ENCODE measurements at regions not wholly inside any gene's neighbourhood (a gene's known extent, or its start where the extent isn't known, plus 50 kb on each side); places are given as distances from the start of the nearest gene placed in this dataset.

DNA sequence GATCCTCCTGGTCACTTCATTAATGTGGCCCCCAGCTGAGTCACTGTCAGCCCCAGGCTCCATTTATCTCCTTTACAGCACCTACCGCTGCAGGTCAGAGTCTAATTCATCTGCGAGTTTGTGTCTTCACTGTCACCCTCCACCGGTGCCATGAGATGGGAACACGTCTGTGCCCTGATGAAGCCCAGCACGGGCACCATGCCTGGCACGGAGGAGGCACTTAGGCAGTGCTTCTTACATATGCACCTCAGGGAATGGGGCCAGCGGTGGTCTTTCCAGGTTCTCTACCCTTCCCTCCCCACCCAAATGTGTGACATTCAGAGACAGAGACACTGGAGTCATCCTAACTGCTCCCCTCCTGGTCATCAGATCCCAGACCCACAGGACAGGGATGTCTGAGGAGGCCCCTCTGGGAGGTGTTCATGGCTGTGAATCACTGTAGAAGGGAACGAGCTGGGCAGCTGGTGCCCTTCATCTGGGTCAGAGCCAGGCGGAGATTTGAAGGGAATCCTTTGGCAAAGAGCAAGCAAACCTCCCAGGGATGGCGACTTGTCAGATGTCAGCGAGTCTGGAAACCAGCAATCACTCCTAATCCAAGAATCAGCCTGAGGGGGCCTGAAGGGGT lies 364.6 kb downstream of the PREX1 start:
- TF ChIP-seq, protein P1, sequence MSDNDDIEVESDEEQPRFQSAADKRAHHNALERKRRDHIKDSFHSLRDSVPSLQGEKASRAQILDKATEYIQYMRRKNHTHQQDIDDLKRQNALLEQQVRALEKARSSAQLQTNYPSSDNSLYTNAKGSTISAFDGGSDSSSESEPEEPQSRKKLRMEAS (IDR thresholded peaks at IDR 0.05; ENCODE audit: low read depth, low read length) = no peak
- TF ChIP-seq POLR2A (IDR thresholded peaks at IDR 0.05; ENCODE audit: extremely low read depth, insufficient read length) (no peak), MYC (IDR thresholded peaks at IDR 0.05; ENCODE audit: low read depth, low read length) (no peak)
- TF ChIP-seq, protein P2, sequence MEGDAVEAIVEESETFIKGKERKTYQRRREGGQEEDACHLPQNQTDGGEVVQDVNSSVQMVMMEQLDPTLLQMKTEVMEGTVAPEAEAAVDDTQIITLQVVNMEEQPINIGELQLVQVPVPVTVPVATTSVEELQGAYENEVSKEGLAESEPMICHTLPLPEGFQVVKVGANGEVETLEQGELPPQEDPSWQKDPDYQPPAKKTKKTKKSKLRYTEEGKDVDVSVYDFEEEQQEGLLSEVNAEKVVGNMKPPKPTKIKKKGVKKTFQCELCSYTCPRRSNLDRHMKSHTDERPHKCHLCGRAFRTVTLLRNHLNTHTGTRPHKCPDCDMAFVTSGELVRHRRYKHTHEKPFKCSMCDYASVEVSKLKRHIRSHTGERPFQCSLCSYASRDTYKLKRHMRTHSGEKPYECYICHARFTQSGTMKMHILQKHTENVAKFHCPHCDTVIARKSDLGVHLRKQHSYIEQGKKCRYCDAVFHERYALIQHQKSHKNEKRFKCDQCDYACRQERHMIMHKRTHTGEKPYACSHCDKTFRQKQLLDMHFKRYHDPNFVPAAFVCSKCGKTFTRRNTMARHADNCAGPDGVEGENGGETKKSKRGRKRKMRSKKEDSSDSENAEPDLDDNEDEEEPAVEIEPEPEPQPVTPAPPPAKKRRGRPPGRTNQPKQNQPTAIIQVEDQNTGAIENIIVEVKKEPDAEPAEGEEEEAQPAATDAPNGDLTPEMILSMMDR (IDR thresholded peaks at IDR 0.05; ENCODE audit: low read depth, low read length) = no peak
- H3K4me3 ChIP-seq (ENCODE audit: low read depth, low read length) = no peak overlapping the region
- DNase-seq (ENCODE audit: low read depth) = no peak

DNA sequence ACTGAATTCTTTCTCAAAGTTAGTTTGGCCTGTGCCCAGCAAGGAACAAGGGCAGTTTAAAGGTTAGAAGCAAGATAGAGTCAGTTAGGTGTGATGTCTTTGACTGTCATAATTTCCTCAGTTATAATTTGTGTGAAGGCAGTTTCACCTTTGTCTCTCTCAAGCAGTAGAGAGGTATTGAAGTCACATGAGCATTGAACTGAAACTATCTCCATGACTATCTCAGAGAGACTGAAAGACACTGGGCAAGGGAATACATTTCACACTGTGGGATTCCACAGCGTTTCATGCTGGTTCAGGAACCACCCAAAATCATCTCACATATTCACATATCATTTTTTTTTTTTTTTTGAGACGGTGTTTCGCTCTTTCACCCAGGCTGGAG lies 366.1 kb downstream of the PREX1 start:
- TF ChIP-seq POLR2A (IDR thresholded peaks at IDR 0.05; ENCODE audit: extremely low read depth, insufficient read length) (no peak), MYC (IDR thresholded peaks at IDR 0.05; ENCODE audit: low read depth, low read length) (no peak)
- TF ChIP-seq, protein P1 (IDR thresholded peaks at IDR 0.05; ENCODE audit: low read depth, low read length) = no peak
- TF ChIP-seq, protein P2 (IDR thresholded peaks at IDR 0.05; ENCODE audit: low read depth, low read length) = no peak
- no peak for DNase-seq (ENCODE audit: low read depth)

DNA sequence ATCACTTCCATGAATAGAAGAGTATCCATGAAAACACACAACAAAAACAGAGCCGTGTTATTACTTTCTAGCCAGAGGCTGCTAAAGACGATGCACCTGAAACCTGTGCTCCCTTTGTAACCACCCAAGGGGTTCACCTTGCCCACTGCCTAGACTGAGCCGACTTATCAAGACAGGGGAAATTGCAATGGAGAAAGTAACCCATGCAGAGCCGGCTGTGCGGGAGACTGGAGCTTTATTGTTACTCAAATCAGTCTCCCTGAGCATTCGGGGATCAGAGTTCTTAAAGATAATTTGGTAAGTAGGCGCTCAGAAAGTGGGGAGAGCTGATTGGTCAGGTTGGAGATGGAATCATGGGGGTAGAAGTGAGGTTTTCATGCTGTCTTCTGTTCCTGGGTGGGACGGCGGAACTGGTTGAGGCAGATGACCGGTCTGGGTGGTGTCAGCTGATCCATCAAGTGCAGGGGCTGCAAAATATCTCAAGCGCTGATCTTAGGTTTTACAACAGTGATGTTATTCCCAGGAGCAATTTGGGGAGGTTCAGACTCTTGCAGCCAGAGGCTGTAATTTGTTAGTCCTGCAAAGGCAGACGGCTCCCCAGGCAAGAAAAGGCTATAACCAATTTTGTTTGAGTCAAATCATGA lies 366.6 kb downstream of the PREX1 start:
- TF ChIP-seq, protein P1 (IDR thresholded peaks at IDR 0.05; ENCODE audit: low read depth, low read length) = no peak
- TF ChIP-seq POLR2A (IDR thresholded peaks at IDR 0.05; ENCODE audit: extremely low read depth, insufficient read length) (no peak), MYC (IDR thresholded peaks at IDR 0.05; ENCODE audit: low read depth, low read length) (no peak)
- TF ChIP-seq, protein P2 (IDR thresholded peaks at IDR 0.05; ENCODE audit: low read depth, low read length) = no peak
- no peak for DNase-seq (ENCODE audit: low read depth)
- no peak overlapping the region for H3K4me3 ChIP-seq (ENCODE audit: low read depth, low read length)

More for the DNA sequence above, 366.1 kb downstream of the PREX1 start:
- no peak overlapping the region for H3K4me3 ChIP-seq (ENCODE audit: low read depth, low read length)

DNA sequence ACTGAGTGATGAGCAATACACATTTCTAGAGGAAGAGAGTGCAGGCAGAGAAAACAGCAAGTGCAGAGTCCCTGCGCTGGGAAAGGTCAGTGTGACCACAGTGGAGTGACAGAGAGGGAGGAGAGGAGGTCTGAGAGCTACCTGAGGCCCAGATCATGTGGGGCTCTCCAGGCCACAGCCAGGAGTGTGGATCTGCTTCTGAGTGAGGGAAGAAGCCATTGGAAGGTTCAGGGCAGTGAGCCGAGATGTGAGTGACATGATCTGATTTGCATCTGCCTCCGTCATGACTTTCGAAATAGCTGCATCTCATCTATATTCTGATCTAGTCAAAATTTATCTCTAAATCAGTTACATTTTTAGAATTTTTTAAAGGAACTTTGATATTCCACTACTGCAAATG lies 367.1 kb downstream of the PREX1 start:
- TF ChIP-seq, protein P2 (IDR thresholded peaks at IDR 0.05; ENCODE audit: low read depth, low read length) = no peak
- TF ChIP-seq, protein P1 (IDR thresholded peaks at IDR 0.05; ENCODE audit: low read depth, low read length) = no peak
- no peak for TF ChIP-seq POLR2A (IDR thresholded peaks at IDR 0.05; ENCODE audit: extremely low read depth, insufficient read length)
- TF ChIP-seq MYC (IDR thresholded peaks at IDR 0.05; ENCODE audit: low read depth, low read length) = no peak
- no peak for DNase-seq (ENCODE audit: low read depth)
- H3K4me3 ChIP-seq (ENCODE audit: low read depth, low read length) = no peak overlapping the region

DNA sequence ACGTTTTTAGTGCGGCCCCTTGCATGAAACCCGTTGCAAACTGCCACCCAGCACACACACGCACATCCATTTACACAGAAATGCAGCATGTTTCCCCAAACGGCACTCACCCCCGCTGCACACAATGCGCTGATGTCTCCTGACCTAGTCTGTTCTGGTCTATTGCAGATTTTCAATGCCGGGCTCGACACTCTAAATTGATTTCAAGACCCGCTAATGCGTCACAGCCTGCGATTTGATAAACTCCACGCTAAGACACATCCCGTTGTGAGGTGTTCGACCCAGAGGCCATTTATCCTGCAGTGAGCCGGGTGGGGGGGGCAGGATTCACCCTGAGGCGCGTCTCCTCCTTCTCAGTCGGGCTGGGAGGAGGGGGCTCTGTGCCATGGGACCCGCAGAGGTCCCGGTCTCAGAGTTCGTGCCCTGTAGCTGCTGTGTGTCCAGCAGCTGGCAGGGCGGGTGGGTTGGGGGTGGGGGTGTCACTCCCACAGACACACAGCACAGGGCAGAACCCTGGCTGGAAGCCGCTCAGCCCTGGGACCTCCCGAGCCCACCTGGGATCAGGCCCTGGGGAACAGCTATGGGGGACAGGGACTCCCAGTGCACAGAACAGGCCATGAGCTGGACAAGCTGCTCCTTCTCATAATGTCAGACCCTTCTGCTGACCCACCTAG lies 367.9 kb downstream of the PREX1 start:
- DNase-seq (ENCODE audit: low read depth) = no peak
- TF ChIP-seq, protein P1 (IDR thresholded peaks at IDR 0.05; ENCODE audit: low read depth, low read length) = no peak
- TF ChIP-seq POLR2A (IDR thresholded peaks at IDR 0.05; ENCODE audit: extremely low read depth, insufficient read length) (no peak), MYC (IDR thresholded peaks at IDR 0.05; ENCODE audit: low read depth, low read length) (no peak)
- TF ChIP-seq, protein P2 (IDR thresholded peaks at IDR 0.05; ENCODE audit: low read depth, low read length) = no peak
- H3K4me3 ChIP-seq (ENCODE audit: low read depth, low read length) = no peak overlapping the region
